ENCODE measurements at regions not wholly inside any gene's neighbourhood (a gene's known extent, or its start where the extent isn't known, plus 50 kb on each side); places are given as distances from the start of the nearest gene placed in this dataset.

DNA sequence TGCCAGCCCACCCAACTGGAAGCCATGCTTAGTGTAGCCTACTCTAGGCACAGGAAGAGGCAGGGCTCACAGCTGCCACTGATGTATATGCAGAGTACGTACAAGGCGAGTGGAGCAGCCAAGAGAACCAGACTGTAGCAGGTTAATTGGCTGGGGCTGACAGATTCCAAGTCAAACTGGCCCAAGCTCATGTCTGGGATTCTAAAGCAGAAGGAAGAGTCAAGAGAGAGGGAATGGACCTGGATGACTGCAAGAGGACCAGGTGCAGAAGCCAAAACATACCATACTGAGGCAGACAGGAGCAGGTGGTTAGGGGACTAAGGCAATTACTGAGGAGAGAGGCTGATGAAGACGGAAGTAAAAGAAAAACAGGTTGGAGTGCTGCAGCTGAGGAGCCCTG lies 51.3 kb upstream of the LRRN2 start:
- ATAC-seq (ENCODE audit: poor library complexity) = no peak
- no peak for DNase-seq
- intact Hi-C loops (cut with DNase I) = no loop called here

DNA sequence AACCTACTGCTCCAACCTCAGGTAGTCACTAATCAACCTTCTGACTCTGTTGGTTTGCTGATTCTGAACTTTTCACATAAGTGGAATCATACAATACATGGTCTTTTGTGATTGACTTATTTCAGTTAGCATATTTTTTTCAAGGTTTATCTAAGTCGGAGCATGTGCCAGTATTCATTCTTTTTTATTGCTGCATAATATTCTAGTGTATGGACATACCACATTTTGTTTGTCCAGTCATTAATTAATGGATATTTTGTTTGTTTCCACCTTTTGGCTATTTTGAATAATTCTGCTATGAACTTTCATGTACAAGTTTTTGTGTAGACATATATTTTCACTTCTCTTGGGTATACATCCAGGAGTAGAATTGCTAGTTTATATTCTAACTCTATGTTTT lies 53.0 kb upstream of the LRRN2 start:
- intact Hi-C loops (cut with DNase I) = no loop called here
- ATAC-seq (ENCODE audit: poor library complexity) (no peak), DNase-seq (no peak)

GRCh38 chr1:204740354-204740753 lies 54.8 kb upstream of the LRRN2 start:
- intact Hi-C loops (cut with DNase I) = no loop called here
- DNase-seq (no peak), ATAC-seq (ENCODE audit: poor library complexity) (no peak)

GRCh38 chr1:204741440-204741839 lies 55.9 kb upstream of the LRRN2 start:
- ATAC-seq (ENCODE audit: poor library complexity) (no peak), DNase-seq (no peak)
- intact Hi-C loops (cut with DNase I) = no loop called here

DNA sequence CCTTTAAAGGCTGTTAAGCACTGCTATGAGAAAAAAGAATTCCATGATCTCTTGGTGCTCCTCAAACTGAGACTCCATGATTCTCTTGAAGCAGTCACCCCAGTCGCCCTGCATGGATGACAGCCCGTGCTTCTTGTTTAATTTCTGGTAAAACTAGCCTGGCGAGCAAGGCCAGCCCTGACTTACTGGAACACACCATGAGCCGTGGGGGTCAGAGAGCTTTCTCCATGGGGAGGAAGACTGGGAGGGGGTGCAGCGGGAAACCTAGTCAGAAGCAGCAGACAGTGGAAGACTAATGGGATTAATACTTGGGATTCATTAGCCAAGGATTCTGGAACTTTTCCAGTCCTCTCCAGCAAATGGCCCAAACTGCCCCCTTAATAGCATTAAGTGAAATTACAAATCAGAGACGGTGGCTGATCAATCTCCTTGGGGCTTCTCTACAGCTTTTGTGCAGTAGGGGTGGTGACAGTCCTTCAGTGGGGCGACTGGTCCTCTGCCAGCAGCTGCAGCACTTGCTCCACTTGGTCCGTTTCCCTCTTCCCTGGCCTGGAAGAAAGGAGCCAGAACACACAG lies 57.2 kb upstream of the LRRN2 start:
- no peak for ATAC-seq (ENCODE audit: poor library complexity)
- DNase-seq = no peak
- intact Hi-C loops (cut with DNase I) = no loop called here

- no peak for ATAC-seq (ENCODE audit: poor library complexity)
- intact Hi-C loops (cut with DNase I) = no loop called here
- no peak for DNase-seq
Observed at GRCh38 chr1:204744107-204744779, 58.7 kb upstream of the LRRN2 start.

- ATAC-seq (ENCODE audit: poor library complexity) = peak; percentile 65
- DNase-seq = no peak
- intact Hi-C loops (cut with DNase I) = no loop called here
Observed at GRCh38 chr1:204746838-204747442, 61.4 kb upstream of the LRRN2 start.

GRCh38 chr1:204751480-204751879 lies 65.9 kb upstream of the LRRN2 start:
- DNase-seq = no peak
- no peak for ATAC-seq (ENCODE audit: poor library complexity)
- intact Hi-C loops (cut with DNase I) = no loop called here

- DNase-seq = no peak
- ATAC-seq (ENCODE audit: poor library complexity) = no peak
- intact Hi-C loops (cut with DNase I) = no loop called here
Observed at GRCh38 chr1:204751883-204752687, 66.5 kb upstream of the LRRN2 start.

- intact Hi-C loops (cut with DNase I) = no loop called here
- ATAC-seq (ENCODE audit: poor library complexity) = no peak
Observed at GRCh38 chr1:204752688-204753040, 67.1 kb upstream of the LRRN2 start.

DNA sequence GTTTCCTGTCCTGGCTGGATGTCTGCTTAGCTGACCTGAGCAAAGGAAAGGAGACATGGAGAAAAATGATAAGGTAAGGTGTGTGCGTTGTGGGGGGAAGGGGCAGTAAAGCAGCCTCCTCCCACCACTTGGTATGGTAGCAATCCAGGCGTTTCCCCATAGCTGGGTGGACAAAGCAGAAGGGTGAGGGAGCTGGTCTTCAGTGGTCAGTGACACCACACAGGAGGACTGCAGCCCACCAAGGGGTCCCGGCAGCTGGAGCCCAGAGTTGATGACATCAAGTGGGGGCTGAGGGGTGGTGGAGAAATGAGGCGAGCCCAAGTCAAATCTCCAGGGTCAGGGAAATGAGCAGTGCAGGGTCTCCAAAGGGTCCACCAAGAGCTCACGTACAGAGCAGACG lies 69.3 kb upstream of the LRRN2 start:
- ATAC-seq (ENCODE audit: poor library complexity) (no peak), DNase-seq (no peak)
- intact Hi-C loops (cut with DNase I) = no loop called here

More at GRCh38 chr1:204752688-204753040, 67.1 kb upstream of the LRRN2 start:
- DNase-seq = no peak

GRCh38 chr1:204756349-204756748 lies 70.8 kb upstream of the LRRN2 start:
- intact Hi-C loops (cut with DNase I) = no loop called here
- ATAC-seq (ENCODE audit: poor library complexity) (no peak), DNase-seq (no peak)

GRCh38 chr1:204756811-204757210 lies 71.3 kb upstream of the LRRN2 start:
- intact Hi-C loops (cut with DNase I) = no loop called here
- DNase-seq = no peak
- no peak for ATAC-seq (ENCODE audit: poor library complexity)

GRCh38 chr1:204758601-204759000 lies 73.1 kb upstream of the LRRN2 start:
- ATAC-seq (ENCODE audit: poor library complexity) (no peak), DNase-seq (no peak)
- intact Hi-C loops (cut with DNase I) = no loop called here

DNA sequence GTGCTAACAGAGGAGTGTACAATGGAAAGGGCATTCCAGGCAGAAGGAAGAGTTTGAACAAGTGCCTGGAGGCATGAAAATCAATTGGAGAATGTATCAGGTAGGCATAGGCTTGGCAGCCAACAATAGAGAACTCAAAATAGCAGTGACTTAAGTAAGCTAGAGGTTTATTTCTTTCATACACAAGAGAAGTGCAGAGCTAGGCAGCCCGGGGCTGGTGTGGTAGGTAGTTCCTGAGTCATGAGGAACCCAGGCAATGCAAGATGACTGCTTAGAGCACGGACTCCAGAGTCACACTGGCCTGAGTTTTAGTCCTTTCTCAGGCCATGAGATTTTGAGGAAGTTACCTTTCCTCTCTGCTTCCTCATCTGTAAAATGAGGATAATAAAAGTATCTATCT lies 74.8 kb upstream of the LRRN2 start:
- intact Hi-C loops (cut with DNase I) = loop anchor here (5.0 kb wide), 1 partner anchor 193 kb away; no protein-coding TSS in a partner anchor
- no peak for DNase-seq

GRCh38 chr1:204760757-204761156 lies 75.2 kb upstream of the LRRN2 start:
- intact Hi-C loops (cut with DNase I) = loop anchor here (5.0 kb wide), 1 partner anchor 193 kb away; no protein-coding TSS in a partner anchor
- DNase-seq (no peak), ATAC-seq (ENCODE audit: poor library complexity) (no peak)

More for the DNA sequence above, 74.8 kb upstream of the LRRN2 start:
- no peak for ATAC-seq (ENCODE audit: poor library complexity)

- intact Hi-C loops (cut with DNase I) = loop anchor here (5.0 kb wide), 1 partner anchor 197 kb away; no protein-coding TSS in a partner anchor
- DNase-seq (peak; percentile 78), ATAC-seq (ENCODE audit: poor library complexity) (peak; percentile 88)
Observed at GRCh38 chr1:204763773-204764427, 78.4 kb upstream of the LRRN2 start.

GRCh38 chr1:204769997-204770396 lies 84.5 kb upstream of the LRRN2 start:
- intact Hi-C loops (cut with DNase I) = no loop called here
- DNase-seq (no peak), ATAC-seq (ENCODE audit: poor library complexity) (no peak)

DNA sequence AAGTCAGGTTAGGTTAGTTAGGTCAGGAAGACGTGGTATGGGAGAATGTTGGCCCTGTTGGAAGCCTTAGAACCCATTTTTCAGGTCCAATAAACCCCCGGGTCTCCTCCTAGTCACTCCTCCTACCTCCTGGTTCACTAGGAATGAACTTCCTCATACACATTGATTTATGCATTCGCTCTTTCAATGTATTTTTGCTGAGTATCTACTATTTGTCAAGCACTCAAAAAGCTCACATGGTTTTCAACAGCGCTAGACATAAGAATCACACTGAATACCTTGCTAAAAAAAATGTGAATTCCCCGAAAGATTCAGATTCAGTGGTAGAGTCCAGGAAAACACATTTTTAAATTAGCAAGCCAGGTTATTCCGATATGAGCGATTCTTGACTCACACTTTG lies 85.8 kb upstream of the LRRN2 start:
- ATAC-seq (ENCODE audit: poor library complexity) = no peak

More for the DNA sequence above, 85.8 kb upstream of the LRRN2 start:
- DNase-seq = no peak
- intact Hi-C loops (cut with DNase I) = no loop called here

Data from Right ventricle myocardium superior (tissue), 1 donor.